ENCODE measurements at regions not wholly inside any gene's neighbourhood (a gene's known extent, or its start where the extent isn't known, plus 50 kb on each side); places are given as distances from the start of the nearest gene placed in this dataset.
"Not testable (repeated sequence)": the region's sequence is repeated elsewhere in the genome, so short reads cannot be mapped to it uniquely, and the experiment has no call there.

DNA sequence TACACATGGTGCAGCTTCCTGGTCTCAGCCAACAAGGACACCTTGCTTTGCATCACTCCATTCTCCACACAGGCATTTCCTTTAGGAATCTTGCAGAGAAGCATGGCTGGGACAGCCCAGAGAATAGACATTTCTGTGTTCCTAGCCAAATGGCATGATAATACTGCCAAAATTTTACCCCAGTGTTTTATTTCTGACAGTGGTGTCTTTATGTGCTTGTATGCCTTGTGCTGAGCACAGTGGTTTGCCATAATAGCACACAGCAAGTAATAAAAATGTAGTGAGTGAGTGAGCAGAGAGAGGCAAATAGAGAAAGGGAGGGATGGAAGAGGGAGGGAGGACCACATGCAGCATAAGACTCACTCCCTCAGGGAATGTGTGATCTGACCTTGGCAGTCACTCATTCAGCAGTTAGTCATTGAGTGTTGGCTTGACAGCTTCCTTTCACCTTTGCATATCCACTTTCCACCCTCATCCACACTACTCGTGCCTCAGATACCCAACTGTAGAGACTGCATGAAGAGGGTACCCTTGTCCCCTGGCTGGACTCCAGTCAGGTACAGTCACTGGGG lies 212.8 kb upstream of the CCDC196 start:
- 100% methylated on average over 1 of the region's 1 CpG for WGBS (ENCODE audit: insufficient coverage)
- Histone ChIP-seq H3K27ac (ENCODE audit: low read length) (no peak overlapping the region), H3K27me3 (ENCODE audit: control insufficient read depth, insufficient read depth, low read length) (no peaks in the 10 kb centered on the region), H3K36me3 (ENCODE audit: control insufficient read depth, insufficient read depth, low read length) (no peaks in the 10 kb centered on the region), H3K4me1 (ENCODE audit: control insufficient read depth, insufficient read depth, low read length) (no peaks in the 10 kb centered on the region), H3K4me3 (ENCODE audit: low read length) (no peak overlapping the region), H3K9me3 (ENCODE audit: control insufficient read depth, insufficient read depth, low read length) (no peaks in the 10 kb centered on the region)
- Mint-ChIP-seq H3K4me3 (no peak overlapping the region), H3K27ac (no peak overlapping the region), H3K4me1 (no peaks in the 10 kb centered on the region), H3K9me3 (peaks cover 0 to 1% of the 10 kb centered on the region in 2 donors), H3K27me3 (ENCODE audit: low read depth in 2 of 2) (peaks cover 3 to 7% of the 10 kb centered on the region in 2 donors), H3K36me3 (no peaks in the 10 kb centered on the region)
- DNase-seq, result no peak
- TF ChIP-seq, protein P1, sequence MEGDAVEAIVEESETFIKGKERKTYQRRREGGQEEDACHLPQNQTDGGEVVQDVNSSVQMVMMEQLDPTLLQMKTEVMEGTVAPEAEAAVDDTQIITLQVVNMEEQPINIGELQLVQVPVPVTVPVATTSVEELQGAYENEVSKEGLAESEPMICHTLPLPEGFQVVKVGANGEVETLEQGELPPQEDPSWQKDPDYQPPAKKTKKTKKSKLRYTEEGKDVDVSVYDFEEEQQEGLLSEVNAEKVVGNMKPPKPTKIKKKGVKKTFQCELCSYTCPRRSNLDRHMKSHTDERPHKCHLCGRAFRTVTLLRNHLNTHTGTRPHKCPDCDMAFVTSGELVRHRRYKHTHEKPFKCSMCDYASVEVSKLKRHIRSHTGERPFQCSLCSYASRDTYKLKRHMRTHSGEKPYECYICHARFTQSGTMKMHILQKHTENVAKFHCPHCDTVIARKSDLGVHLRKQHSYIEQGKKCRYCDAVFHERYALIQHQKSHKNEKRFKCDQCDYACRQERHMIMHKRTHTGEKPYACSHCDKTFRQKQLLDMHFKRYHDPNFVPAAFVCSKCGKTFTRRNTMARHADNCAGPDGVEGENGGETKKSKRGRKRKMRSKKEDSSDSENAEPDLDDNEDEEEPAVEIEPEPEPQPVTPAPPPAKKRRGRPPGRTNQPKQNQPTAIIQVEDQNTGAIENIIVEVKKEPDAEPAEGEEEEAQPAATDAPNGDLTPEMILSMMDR (IDR thresholded peaks at IDR 0.05), result no peak
- no peak for ATAC-seq
- intact Hi-C loops (cut with micrococcal nuclease), result no loop called here

DNA sequence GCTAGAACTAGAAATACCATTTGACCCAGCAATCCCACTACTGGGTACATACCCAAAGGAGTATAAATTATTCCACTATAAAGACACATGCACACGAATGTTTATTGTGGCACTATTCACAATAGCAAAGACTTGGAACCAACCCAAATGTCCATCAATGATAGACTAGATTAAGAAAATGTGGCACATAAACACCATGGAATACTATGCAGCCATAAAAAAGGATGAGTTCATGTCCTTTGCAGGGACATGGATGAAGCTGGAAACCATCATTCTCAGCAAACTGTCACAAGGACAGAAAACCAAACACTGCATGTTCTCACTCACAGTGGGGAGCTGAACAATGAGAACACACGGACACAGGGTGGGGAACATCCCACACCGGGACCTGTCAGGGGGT lies 207.8 kb upstream of the CCDC196 start:
- H3K36me3 Mint-ChIP-seq; H3K27me3 Mint-ChIP-seq (ENCODE audit: low read depth in 2 of 2): not testable (repeated sequence)

DNA sequence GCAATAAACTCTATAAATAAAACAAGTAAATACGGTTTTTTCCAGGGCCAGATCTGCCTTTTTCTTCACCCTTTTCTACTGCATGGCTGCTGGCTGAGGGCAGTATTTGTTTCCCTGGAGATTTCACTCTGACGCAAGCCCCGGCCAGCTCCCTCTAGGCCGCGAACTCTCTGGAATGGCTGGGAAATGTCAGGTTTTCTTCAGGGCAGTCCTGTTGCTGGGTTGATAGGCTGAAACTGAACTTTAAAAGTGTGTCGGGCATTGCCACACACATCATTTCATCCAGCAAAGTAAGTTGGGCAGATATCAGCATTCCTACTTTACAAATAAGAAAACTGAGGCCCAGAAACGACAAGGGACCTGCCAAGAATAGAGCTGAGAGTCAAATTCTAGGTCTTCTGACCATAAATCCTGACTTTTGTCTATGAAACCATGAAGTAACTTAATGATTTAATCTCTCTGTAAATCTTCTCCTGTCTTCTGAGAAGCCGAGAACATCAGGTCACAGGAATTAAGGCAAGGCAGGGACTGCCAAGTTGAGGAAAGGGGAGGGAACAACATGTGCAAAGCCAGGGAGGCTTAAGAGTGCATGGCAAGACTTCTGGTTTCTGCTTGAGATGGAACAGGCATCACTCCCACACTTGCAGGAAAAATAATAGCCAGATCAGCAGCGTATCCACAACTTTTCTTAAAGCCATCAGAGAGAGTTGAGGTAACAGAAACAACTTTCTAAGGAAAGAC lies 205.0 kb upstream of the CCDC196 start:
- H3K4me1 Mint-ChIP-seq, result no peaks in the 10 kb centered on the region
- H3K4me3 Mint-ChIP-seq, result no peak overlapping the region
- H3K36me3 Mint-ChIP-seq, result no peaks in the 10 kb centered on the region
- Histone ChIP-seq H3K36me3 (ENCODE audit: control insufficient read depth, insufficient read depth, low read length) (no peaks in the 10 kb centered on the region), H3K27ac (ENCODE audit: low read length) (no peak overlapping the region), H3K27me3 (ENCODE audit: control insufficient read depth, insufficient read depth, low read length) (no peaks in the 10 kb centered on the region), H3K9me3 (ENCODE audit: control insufficient read depth, insufficient read depth, low read length) (peaks cover 2% of the 10 kb centered on the region), H3K4me3 (ENCODE audit: low read length) (no peak overlapping the region), H3K4me1 (ENCODE audit: control insufficient read depth, insufficient read depth, low read length) (no peaks in the 10 kb centered on the region)
- intact Hi-C loops (cut with micrococcal nuclease), result no loop called here
- no peak for DNase-seq
- H3K9me3 Mint-ChIP-seq, result peaks cover 5 to 8% of the 10 kb centered on the region in 2 donors
- no peak for ATAC-seq
- TF ChIP-seq, protein P1 (IDR thresholded peaks at IDR 0.05), result no peak
- no peak overlapping the region for H3K27ac Mint-ChIP-seq
- no peaks in the 10 kb centered on the region for H3K27me3 Mint-ChIP-seq (ENCODE audit: low read depth in 2 of 2)
- 90% methylated on average over 9 of the region's 9 CpGs for WGBS (ENCODE audit: insufficient coverage)

More for the DNA sequence above, 207.8 kb upstream of the CCDC196 start:
- H3K9me3 ChIP-seq (ENCODE audit: control insufficient read depth, insufficient read depth, low read length); ATAC-seq; DNase-seq; H3K4me1 Mint-ChIP-seq; H3K4me3 Mint-ChIP-seq; H3K4me3 ChIP-seq (ENCODE audit: low read length); intact Hi-C loops (cut with micrococcal nuclease); H3K4me1 ChIP-seq (ENCODE audit: control insufficient read depth, insufficient read depth, low read length); H3K36me3 ChIP-seq (ENCODE audit: control insufficient read depth, insufficient read depth, low read length); H3K27ac ChIP-seq (ENCODE audit: low read length); H3K27ac Mint-ChIP-seq; H3K9me3 Mint-ChIP-seq; H3K27me3 ChIP-seq (ENCODE audit: control insufficient read depth, insufficient read depth, low read length): not testable (repeated sequence)
- WGBS (ENCODE audit: insufficient coverage), result 89% methylated on average over 2 of the region's 3 CpGs

DNA sequence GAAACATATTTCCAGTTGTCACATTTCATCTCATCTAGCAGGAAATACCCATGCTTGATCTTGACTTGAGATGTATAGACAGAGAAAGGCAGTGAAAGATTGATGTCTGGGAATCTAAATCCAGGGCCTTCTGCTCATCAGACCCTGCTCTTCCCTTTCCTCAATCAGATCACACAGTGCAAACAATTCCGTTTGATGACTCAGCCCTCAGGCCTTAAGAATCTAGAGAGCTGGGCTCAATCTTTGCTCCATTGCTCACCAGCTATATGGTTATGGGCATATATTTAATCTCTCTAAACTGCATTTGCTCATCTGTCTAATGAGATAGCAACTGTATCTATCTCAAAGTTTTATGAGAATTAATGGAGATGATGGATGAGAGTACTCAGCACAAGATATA lies 201.8 kb upstream of the CCDC196 start:
- Histone ChIP-seq H3K9me3 (ENCODE audit: control insufficient read depth, insufficient read depth, low read length) (peaks cover 8% of the 10 kb centered on the region), H3K27me3 (ENCODE audit: control insufficient read depth, insufficient read depth, low read length) (no peaks in the 10 kb centered on the region), H3K27ac (ENCODE audit: low read length) (no peak overlapping the region), H3K4me1 (ENCODE audit: control insufficient read depth, insufficient read depth, low read length) (no peaks in the 10 kb centered on the region), H3K4me3 (ENCODE audit: low read length) (no peak overlapping the region), H3K36me3 (ENCODE audit: control insufficient read depth, insufficient read depth, low read length) (no peaks in the 10 kb centered on the region)
- Mint-ChIP-seq H3K36me3 (no peaks in the 10 kb centered on the region), H3K4me1 (no peaks in the 10 kb centered on the region), H3K9me3 (peaks cover 4 to 5% of the 10 kb centered on the region in 2 donors), H3K27ac (no peak overlapping the region), H3K27me3 (ENCODE audit: low read depth in 2 of 2) (no peaks in the 10 kb centered on the region), H3K4me3 (no peak overlapping the region)
- no peak for DNase-seq
- 83% methylated on average over 1 of the region's 1 CpG for WGBS (ENCODE audit: insufficient coverage)
- intact Hi-C loops (cut with micrococcal nuclease), result no loop called here
- no peak for ATAC-seq
- TF ChIP-seq, protein P1 (IDR thresholded peaks at IDR 0.05), result no peak

All from natural killer cell (primary cell).